Loucy (cell line): ENCODE measurements at regions not wholly inside any gene's neighbourhood (a gene's known extent, or its start where the extent isn't known, plus 50 kb on each side); places are given as distances from the start of the nearest gene placed in this dataset.

Experiments
- H2AFZ ChIP-seq: fragments of 200-600 bp; sonication (generic); 2 replicates; pipeline ENCODE4 v1.6.0; 2016; ENCODE audit warnings: antibody characterized with exemption, mild to moderate bottlenecking, low read length, moderate library complexity
- H3F3A ChIP-seq: fragments of 200-600 bp; 2 replicates; pipeline ENCODE4 v1.6.0; 2016; ENCODE audit warnings: antibody characterized with exemption, low read depth, mild to moderate bottlenecking
- H3K27me3 ChIP-seq: fragments of 200-600 bp; sonication (generic); 2 replicates; pipeline ENCODE4 v1.6.1; 2014; ENCODE audit warnings: low read length, mild to moderate bottlenecking; ENCODE audit not compliant: insufficient read depth, poor library complexity, severe bottlenecking
- H3K36me3 ChIP-seq: fragments of 200-600 bp; sonication (generic); 2 replicates; pipeline ENCODE4 v1.6.1; 2016; ENCODE audit warnings: low read length; ENCODE audit not compliant: insufficient read depth
- H3K4me1 ChIP-seq: fragments of 200-600 bp; sonication (generic); 2 replicates; pipeline ENCODE4 v1.5.1; 2014; ENCODE audit warnings: low read length, mild to moderate bottlenecking; ENCODE audit not compliant: insufficient read depth, poor library complexity, severe bottlenecking
- H3K4me2 ChIP-seq: fragments of 200-600 bp; sonication (generic); 2 replicates; pipeline ENCODE4 v1.6.0; 2014; ENCODE audit warnings: antibody characterized with exemption, low read length, low read depth, mild to moderate bottlenecking; ENCODE audit not compliant: poor library complexity, severe bottlenecking
- H3K4me3 ChIP-seq: fragments of 200-600 bp; sonication (generic); 2 replicates; pipeline ENCODE4 v1.5.1; 2014; ENCODE audit warnings: low read length, mild to moderate bottlenecking, mixed read lengths; ENCODE audit not compliant: poor library complexity, severe bottlenecking
- H3K79me2 ChIP-seq: fragments of 200-600 bp; sonication (generic); 2 replicates; pipeline ENCODE4 v1.6.1; 2014; ENCODE audit warnings: low read length; ENCODE audit not compliant: insufficient read depth
- H3K9ac ChIP-seq: fragments of 200-600 bp; sonication (generic); 2 replicates; pipeline ENCODE4 v1.6.0; 2014; ENCODE audit warnings: mild to moderate bottlenecking, low read depth, low read length, moderate library complexity; ENCODE audit not compliant: poor library complexity, severe bottlenecking
- H3K9me2 ChIP-seq: fragments of 200-600 bp; sonication (generic); replicated peaks from 2 replicates; pipeline ENCODE4 v1.6.1; 2016; ENCODE audit warnings: low read depth, low read length, mixed read lengths
- H3K9me3 ChIP-seq: fragments of 200-600 bp; sonication (generic); 2 replicates; pipeline ENCODE4 v1.6.1; 2014; ENCODE audit warnings: mild to moderate bottlenecking, antibody characterized with exemption, low read length, low read depth; ENCODE audit not compliant: insufficient read depth
- H4K20me1 ChIP-seq: fragments of 200-600 bp; sonication (generic); 2 replicates; pipeline ENCODE4 v1.6.0; 2014; ENCODE audit warnings: antibody characterized with exemption, low read length, mild to moderate bottlenecking; ENCODE audit not compliant: insufficient read depth, poor library complexity, severe bottlenecking
- EZH2phosphoT487 ChIP-seq: fragments of 200-600 bp; IDR thresholded peaks from 2 replicates; pipeline ENCODE4 v1.6.1; 2018; ENCODE audit warnings: antibody characterized with exemption, mild to moderate bottlenecking, moderate library complexity, borderline replicate concordance
- TF ChIP-seq, protein P1 (sequence below): fragments of 200-600 bp; sonication (generic); conservative IDR thresholded peaks from 2 replicates; pipeline ENCODE4 v1.5.1; 2014; ENCODE audit warnings: mild to moderate bottlenecking, antibody characterized with exemption, low read length

DNA sequence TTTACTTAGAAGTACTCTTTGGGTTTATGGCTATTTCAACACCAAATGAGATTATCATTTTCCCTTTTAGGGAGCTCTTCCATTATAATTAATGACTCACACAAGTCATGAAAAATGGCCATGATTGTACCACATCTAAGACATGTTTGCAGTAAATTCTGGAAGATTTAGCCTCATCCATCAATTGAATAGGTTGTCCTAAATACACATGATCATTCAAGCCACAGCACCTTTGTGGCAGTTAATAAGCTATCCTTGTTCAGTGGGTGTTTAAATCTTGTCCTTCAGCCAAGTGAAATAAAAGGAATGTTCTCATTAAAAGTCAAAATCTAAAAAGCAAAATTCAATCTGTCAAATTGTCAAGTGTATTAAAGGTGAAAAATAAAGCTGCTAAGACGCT, 237.5 kb downstream of the ZPLD1 start:
- no peak overlapping the region for H3K4me3 ChIP-seq
- H3K9me2 ChIP-seq = no peaks in the 10 kb centered on the region
- TF ChIP-seq, protein P1, sequence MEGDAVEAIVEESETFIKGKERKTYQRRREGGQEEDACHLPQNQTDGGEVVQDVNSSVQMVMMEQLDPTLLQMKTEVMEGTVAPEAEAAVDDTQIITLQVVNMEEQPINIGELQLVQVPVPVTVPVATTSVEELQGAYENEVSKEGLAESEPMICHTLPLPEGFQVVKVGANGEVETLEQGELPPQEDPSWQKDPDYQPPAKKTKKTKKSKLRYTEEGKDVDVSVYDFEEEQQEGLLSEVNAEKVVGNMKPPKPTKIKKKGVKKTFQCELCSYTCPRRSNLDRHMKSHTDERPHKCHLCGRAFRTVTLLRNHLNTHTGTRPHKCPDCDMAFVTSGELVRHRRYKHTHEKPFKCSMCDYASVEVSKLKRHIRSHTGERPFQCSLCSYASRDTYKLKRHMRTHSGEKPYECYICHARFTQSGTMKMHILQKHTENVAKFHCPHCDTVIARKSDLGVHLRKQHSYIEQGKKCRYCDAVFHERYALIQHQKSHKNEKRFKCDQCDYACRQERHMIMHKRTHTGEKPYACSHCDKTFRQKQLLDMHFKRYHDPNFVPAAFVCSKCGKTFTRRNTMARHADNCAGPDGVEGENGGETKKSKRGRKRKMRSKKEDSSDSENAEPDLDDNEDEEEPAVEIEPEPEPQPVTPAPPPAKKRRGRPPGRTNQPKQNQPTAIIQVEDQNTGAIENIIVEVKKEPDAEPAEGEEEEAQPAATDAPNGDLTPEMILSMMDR = no peak
- TF ChIP-seq EZH2phosphoT487 = no peak
- no peaks in the 10 kb centered on the region for H3K4me1 ChIP-seq
- no peak overlapping the region for H3K9ac ChIP-seq
- no peaks in the 10 kb centered on the region for H3K36me3 ChIP-seq
- H3F3A ChIP-seq = no peaks in the 10 kb centered on the region
- no peaks in the 10 kb centered on the region for H3K9me3 ChIP-seq
- no peaks in the 10 kb centered on the region for H3K27me3 ChIP-seq
- no peak overlapping the region for H2AFZ ChIP-seq
- H3K79me2 ChIP-seq = no peaks in the 10 kb centered on the region
- no peak overlapping the region for H3K4me2 ChIP-seq
- no peaks in the 10 kb centered on the region for H4K20me1 ChIP-seq

DNA sequence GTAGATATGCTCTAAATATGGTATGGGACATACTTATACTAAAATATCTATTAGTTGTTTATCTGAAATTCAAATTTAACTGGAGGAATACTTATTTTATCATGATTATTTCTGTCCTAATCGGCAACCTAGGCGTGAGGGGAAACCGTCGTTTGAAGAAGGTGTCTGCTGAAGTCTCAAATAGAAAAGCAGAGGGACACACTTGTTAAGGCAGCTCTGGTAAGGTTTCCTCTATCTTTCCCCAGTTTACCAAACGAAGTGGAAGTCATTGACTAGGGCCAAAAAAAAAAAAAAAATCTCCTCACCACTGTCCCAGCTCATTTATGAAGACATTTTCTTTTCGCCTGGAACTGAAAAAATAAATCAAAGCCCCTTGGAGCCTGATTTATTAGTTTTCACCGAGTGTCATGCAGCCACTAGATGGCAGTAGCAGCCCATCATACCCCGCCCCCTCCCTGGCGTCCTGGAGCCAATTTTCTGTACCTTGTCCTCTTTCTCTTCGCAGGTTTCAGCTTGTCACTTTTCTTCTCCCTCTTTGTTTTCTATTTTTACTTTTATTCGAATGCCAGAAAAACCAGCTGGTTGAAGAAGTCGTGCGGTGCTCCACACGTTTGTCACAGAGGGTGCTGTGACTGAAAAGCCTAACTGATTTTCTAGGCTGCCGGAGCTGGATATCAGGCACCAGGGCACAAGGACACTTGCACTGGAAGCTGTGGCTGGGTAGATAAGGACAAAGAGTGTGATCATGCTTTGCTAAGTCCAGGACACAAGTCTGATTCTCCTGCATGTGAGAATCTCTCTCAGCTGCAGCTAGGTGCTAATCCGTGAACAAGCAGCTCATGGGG, 238.7 kb downstream of the ZPLD1 start:
- Histone ChIP-seq H3K4me2 (peak overlapping the region; percentile 65), H2AFZ (peak overlapping the region; percentile 73; the same call in 1 of the 2 replicates), H3K9me2 (no peaks in the 10 kb centered on the region)

DNA sequence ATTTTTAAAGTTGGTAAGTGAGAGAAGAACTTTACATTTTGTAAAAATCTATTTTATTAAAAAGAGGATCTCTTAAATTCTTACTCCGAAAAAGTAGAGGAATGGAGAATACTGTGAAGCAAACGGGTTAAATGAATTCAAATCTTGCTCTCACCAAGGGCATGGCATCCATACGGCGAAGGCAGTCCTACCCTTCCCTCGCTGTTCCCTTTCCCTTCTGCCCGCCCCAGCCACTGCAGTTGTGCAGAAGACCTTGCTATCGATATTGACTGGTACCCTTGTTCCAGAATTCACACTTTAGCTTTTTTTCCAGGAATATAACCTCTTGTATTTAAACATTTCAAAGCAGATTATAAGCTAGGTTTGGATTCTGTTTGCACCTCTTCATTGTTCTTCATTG, 239.5 kb downstream of the ZPLD1 start:
- Histone ChIP-seq H4K20me1 (no peaks in the 10 kb centered on the region), H3K9me2 (no peaks in the 10 kb centered on the region), H3K4me3 (no peak overlapping the region), H2AFZ (no peak overlapping the region), H3K4me2 (no peak overlapping the region), H3K36me3 (no peaks in the 10 kb centered on the region), H3K9ac (no peak overlapping the region), H3K79me2 (no peaks in the 10 kb centered on the region), H3F3A (no peaks in the 10 kb centered on the region), H3K4me1 (no peaks in the 10 kb centered on the region), H3K9me3 (no peaks in the 10 kb centered on the region), H3K27me3 (no peaks in the 10 kb centered on the region)
- no peak for TF ChIP-seq EZH2phosphoT487
- TF ChIP-seq, protein P1 = no peak

More for the DNA sequence above, 238.7 kb downstream of the ZPLD1 start:
- Histone ChIP-seq H3K4me1 (no peaks in the 10 kb centered on the region), H3K27me3 (no peaks in the 10 kb centered on the region), H3K79me2 (no peaks in the 10 kb centered on the region), H4K20me1 (no peaks in the 10 kb centered on the region), H3K36me3 (no peaks in the 10 kb centered on the region), H3K9ac (no peak overlapping the region), H3K9me3 (no peaks in the 10 kb centered on the region), H3K4me3 (peak overlapping the region; percentile 46), H3F3A (no peaks in the 10 kb centered on the region)
- TF ChIP-seq, protein P1 = peak; percentile 96
- TF ChIP-seq EZH2phosphoT487 = no peak
